ENCODE measurements at regions not wholly inside any gene's neighbourhood (a gene's known extent, or its start where the extent isn't known, plus 50 kb on each side); places are given as distances from the start of the nearest gene placed in this dataset.

GRCh38 chr7:438916-439315 lies 80.7 kb downstream of the PDGFA start:
- Histone ChIP-seq H3K4me3 (no peak overlapping the region), H3K36me3 (no peaks in the 10 kb centered on the region), H3K9me3 (no peaks in the 10 kb centered on the region), H3K27ac (no peak overlapping the region), H3K27me3 (peaks cover 0 to 22% (median 5%) of the 10 kb centered on the region in 7 donors), H3K4me1 (peaks cover 0 to 5% (median 0%) of the 10 kb centered on the region in 9 donors)
- no peak for DNase-seq
- ATAC-seq = no peak
- TF ChIP-seq CTCF (IDR thresholded peaks at IDR 0.05) = no peak
- intact Hi-C loops (cut with DNase I) = no loop called here
- WGBS, 2 donors = 92 to 96% methylated on average over 14 of the region's 14 CpGs

- intact Hi-C loops (cut with DNase I) = no loop called here
- no peak for TF ChIP-seq CTCF (IDR thresholded peaks at IDR 0.05)
- Histone ChIP-seq H3K36me3 (no peaks in the 10 kb centered on the region), H3K4me1 (peaks cover 0 to 5% (median 0%) of the 10 kb centered on the region in 9 donors), H3K4me3 (no peak overlapping the region), H3K27me3 (peaks cover 0 to 16% (median 3%) of the 10 kb centered on the region in 7 donors), H3K27ac (no peak overlapping the region), H3K9me3 (no peaks in the 10 kb centered on the region)
- 88 to 93% methylated on average over 10 of the region's 10 CpGs for WGBS, 2 donors
- ATAC-seq (no peak), DNase-seq (no peak)
Measured at GRCh38 chr7:440059-440749, 79.4 kb downstream of the PDGFA start.

- no peak overlapping the region for H3K27ac ChIP-seq
- WGBS, 2 donors = 82 to 83% methylated on average over 14 of the region's 14 CpGs
- no peak for TF ChIP-seq CTCF (IDR thresholded peaks at IDR 0.05)
- DNase-seq = no peak
- H3K9me3 ChIP-seq = no peaks in the 10 kb centered on the region
- H3K4me1 ChIP-seq = no peaks in the 10 kb centered on the region
- no peak for ATAC-seq
- no peaks in the 10 kb centered on the region for H3K36me3 ChIP-seq
- intact Hi-C loops (cut with DNase I) = no loop called here
- peaks cover 0 to 13% (median 0%) of the 10 kb centered on the region in 7 donors for H3K27me3 ChIP-seq
- H3K4me3 ChIP-seq = no peak overlapping the region
Measured at GRCh38 chr7:441684-442421, 77.8 kb downstream of the PDGFA start.

DNA sequence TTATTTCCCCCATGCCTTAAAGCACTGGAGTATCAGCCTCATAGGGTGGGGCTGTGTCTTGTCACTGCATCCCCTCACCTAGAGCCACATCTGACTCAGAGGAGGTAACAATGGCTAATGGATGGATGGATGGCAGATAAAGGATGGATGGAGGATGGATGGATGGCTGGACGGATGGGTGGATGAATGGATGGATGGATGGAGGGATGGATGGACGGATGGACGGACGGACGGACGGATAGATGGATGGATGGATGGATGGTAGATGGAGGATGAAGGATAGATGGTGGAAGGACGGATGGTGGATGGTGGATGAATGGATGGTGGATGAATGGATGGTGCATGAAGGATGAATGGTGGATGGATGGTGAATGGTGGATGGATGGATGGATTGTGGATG lies 77.2 kb downstream of the PDGFA start:
- H3K27me3 ChIP-seq = peaks cover 0 to 11% (median 0%) of the 10 kb centered on the region in 7 donors
- H3K4me3 ChIP-seq = no peak overlapping the region
- TF ChIP-seq CTCF (IDR thresholded peaks at IDR 0.05) = no peak
- DNase-seq (no peak), ATAC-seq (no peak)
- intact Hi-C loops (cut with DNase I) = no loop called here
- H3K9me3 ChIP-seq = no peaks in the 10 kb centered on the region
- 86 to 90% methylated on average over 7 of the region's 7 CpGs for WGBS, 2 donors
- H3K4me1 ChIP-seq = no peaks in the 10 kb centered on the region
- H3K36me3 ChIP-seq = no peaks in the 10 kb centered on the region
- no peak overlapping the region for H3K27ac ChIP-seq

Measured in heart right ventricle (tissue), 16 donors.